ENCODE measurements at regions not wholly inside any gene's neighbourhood (a gene's known extent, or its start where the extent isn't known, plus 50 kb on each side); places are given as distances from the start of the nearest gene placed in this dataset.

DNA sequence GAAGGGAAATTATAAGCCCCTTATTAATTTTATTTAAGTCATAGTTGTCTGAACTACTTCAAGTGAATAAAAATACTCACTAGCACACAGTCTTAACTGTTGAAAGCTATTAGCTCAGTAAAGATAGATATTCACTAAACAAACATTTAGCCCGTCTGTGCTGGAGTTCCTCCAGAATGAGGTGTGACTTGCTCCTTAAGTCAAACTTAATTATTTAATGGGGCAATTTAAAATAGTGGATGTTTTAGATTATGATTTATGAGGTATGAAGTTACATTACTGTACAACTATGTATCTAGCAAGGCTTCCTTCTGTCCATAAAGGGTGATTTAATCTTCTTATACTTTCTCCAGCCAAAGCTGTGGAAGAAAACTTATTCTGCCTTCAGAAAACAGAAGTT, 414.0 kb upstream of the FLRT2 start:
- TF ChIP-seq, protein P1, sequence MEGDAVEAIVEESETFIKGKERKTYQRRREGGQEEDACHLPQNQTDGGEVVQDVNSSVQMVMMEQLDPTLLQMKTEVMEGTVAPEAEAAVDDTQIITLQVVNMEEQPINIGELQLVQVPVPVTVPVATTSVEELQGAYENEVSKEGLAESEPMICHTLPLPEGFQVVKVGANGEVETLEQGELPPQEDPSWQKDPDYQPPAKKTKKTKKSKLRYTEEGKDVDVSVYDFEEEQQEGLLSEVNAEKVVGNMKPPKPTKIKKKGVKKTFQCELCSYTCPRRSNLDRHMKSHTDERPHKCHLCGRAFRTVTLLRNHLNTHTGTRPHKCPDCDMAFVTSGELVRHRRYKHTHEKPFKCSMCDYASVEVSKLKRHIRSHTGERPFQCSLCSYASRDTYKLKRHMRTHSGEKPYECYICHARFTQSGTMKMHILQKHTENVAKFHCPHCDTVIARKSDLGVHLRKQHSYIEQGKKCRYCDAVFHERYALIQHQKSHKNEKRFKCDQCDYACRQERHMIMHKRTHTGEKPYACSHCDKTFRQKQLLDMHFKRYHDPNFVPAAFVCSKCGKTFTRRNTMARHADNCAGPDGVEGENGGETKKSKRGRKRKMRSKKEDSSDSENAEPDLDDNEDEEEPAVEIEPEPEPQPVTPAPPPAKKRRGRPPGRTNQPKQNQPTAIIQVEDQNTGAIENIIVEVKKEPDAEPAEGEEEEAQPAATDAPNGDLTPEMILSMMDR (IDR thresholded peaks at IDR 0.05), result no peak
- TF ChIP-seq POLR2A (IDR thresholded peaks at IDR 0.05), result no peak
